Urinary bladder (tissue), 3 donors: ENCODE measurements at regions not wholly inside any gene's neighbourhood (a gene's known extent, or its start where the extent isn't known, plus 50 kb on each side); places are given as distances from the start of the nearest gene placed in this dataset.

Source experiments
- DNase-seq: peaks from one replicate; pipeline ENCODE4 v3.0.0-alpha.2; 2015; ENCODE audit errors: extremely low spot score
- H3K27ac ChIP-seq: one replicate; pipeline ENCODE4 v1.5.1; 2013; ENCODE audit warnings: low read depth, mild to moderate bottlenecking, moderate library complexity
- H3K36me3 ChIP-seq: one replicate; pipeline ENCODE4 v1.6.1; 2013; ENCODE audit warnings: mild to moderate bottlenecking, moderate library complexity; ENCODE audit not compliant: insufficient read depth
- H3K4me1 ChIP-seq: one replicate; pipeline ENCODE4 v1.6.1; 2013; ENCODE audit warnings: mild to moderate bottlenecking, moderate library complexity; ENCODE audit not compliant: insufficient read depth
- H3K4me3 ChIP-seq: one replicate; pipeline ENCODE4 v1.5.1; 2013; ENCODE audit warnings: low read depth, low read length
- WGBS: extraction: QIAGEN DNeasy Blood & Tissue Kit; methylation state at CpG from one replicate; pipeline ENCODE4 v1.1.7; 2013; 5-methylcytosine and 5-hydroxymethylcytosine counted together
- donor health status: healthy with polysubstance abuse.
- donor health status: healthy.

GRCh38 chr16:22614271-22614947 lies 103.7 kb downstream of the NPIPB5 start:
- 81% methylated on average over 6 of the region's 6 CpGs for WGBS

GRCh38 chr16:22618842-22619241 lies 108.2 kb downstream of the NPIPB5 start:
- H3K4me1 ChIP-seq, result no peaks in the 10 kb centered on the region
- H3K27ac ChIP-seq, result no peak overlapping the region
- no peak overlapping the region for H3K4me3 ChIP-seq
- no peaks in the 10 kb centered on the region for H3K36me3 ChIP-seq
- no peak for DNase-seq
- 85% methylated on average over 5 of the region's 5 CpGs for WGBS

More at GRCh38 chr16:22614271-22614947, 103.7 kb downstream of the NPIPB5 start:
- Histone ChIP-seq H3K4me3 (no peak overlapping the region), H3K4me1 (no peaks in the 10 kb centered on the region), H3K27ac (no peak overlapping the region), H3K36me3 (no peaks in the 10 kb centered on the region)
- DNase-seq, result no peak

GRCh38 chr16:22621586-22622155 lies 111.0 kb downstream of the NPIPB5 start:
- Histone ChIP-seq H3K4me3 (no peak overlapping the region), H3K36me3 (no peaks in the 10 kb centered on the region), H3K27ac (no peak overlapping the region), H3K4me1 (no peaks in the 10 kb centered on the region)
- WGBS, result 56% methylated on average over 7 of the region's 7 CpGs
- DNase-seq, result no peak

- no peaks in the 10 kb centered on the region for H3K36me3 ChIP-seq
- no peak for DNase-seq
- H3K4me3 ChIP-seq, result no peak overlapping the region
- H3K27ac ChIP-seq, result no peak overlapping the region
- WGBS, result 83% methylated on average over 5 of the region's 5 CpGs
- no peaks in the 10 kb centered on the region for H3K4me1 ChIP-seq
Observed at GRCh38 chr16:22622703-22623102, 112.0 kb downstream of the NPIPB5 start.

- Histone ChIP-seq H3K4me3 (no peak overlapping the region), H3K36me3 (no peaks in the 10 kb centered on the region), H3K4me1 (no peaks in the 10 kb centered on the region), H3K27ac (no peak overlapping the region)
- DNase-seq, result no peak
- 76% methylated on average over 2 of the region's 2 CpGs for WGBS
Observed at GRCh38 chr16:22623351-22623781, 112.7 kb downstream of the NPIPB5 start.

GRCh38 chr16:22624038-22624799 lies 113.5 kb downstream of the NPIPB5 start:
- no peaks in the 10 kb centered on the region for H3K4me1 ChIP-seq
- no peaks in the 10 kb centered on the region for H3K36me3 ChIP-seq
- WGBS, result 49% methylated on average over 18 of the region's 18 CpGs
- H3K4me3 ChIP-seq, result no peak overlapping the region
- H3K27ac ChIP-seq, result no peak overlapping the region
- DNase-seq, result no peak

- Histone ChIP-seq H3K36me3 (no peaks in the 10 kb centered on the region), H3K4me1 (no peaks in the 10 kb centered on the region), H3K4me3 (no peak overlapping the region), H3K27ac (no peak overlapping the region)
- no peak for DNase-seq
- WGBS, result 53% methylated on average over 7 of the region's 7 CpGs
Observed at GRCh38 chr16:22624800-22625533, 114.3 kb downstream of the NPIPB5 start.

- WGBS, result 71% methylated on average over 2 of the region's 2 CpGs
- no peak overlapping the region for H3K4me3 ChIP-seq
- no peak for DNase-seq
- no peaks in the 10 kb centered on the region for H3K4me1 ChIP-seq
- H3K27ac ChIP-seq, result no peak overlapping the region
- no peaks in the 10 kb centered on the region for H3K36me3 ChIP-seq
Observed at GRCh38 chr16:22625967-22626366, 115.3 kb downstream of the NPIPB5 start.

GRCh38 chr16:22627043-22627442 lies 116.4 kb downstream of the NPIPB5 start:
- no peak for DNase-seq
- WGBS, result 68% methylated on average over 5 of the region's 5 CpGs
- no peaks in the 10 kb centered on the region for H3K4me1 ChIP-seq
- H3K36me3 ChIP-seq, result no peaks in the 10 kb centered on the region
- no peak overlapping the region for H3K4me3 ChIP-seq
- H3K27ac ChIP-seq, result no peak overlapping the region

GRCh38 chr16:22628994-22629393 lies 118.3 kb downstream of the NPIPB5 start:
- WGBS, result 91% methylated on average over 2 of the region's 2 CpGs
- Histone ChIP-seq H3K4me3 (no peak overlapping the region), H3K27ac (no peak overlapping the region), H3K36me3 (no peaks in the 10 kb centered on the region), H3K4me1 (no peaks in the 10 kb centered on the region)
- no peak for DNase-seq

GRCh38 chr16:22630242-22630641 lies 119.6 kb downstream of the NPIPB5 start:
- no peak overlapping the region for H3K4me3 ChIP-seq
- no peak overlapping the region for H3K27ac ChIP-seq
- DNase-seq, result no peak
- no peaks in the 10 kb centered on the region for H3K4me1 ChIP-seq
- WGBS, result 85% methylated on average over 4 of the region's 4 CpGs
- H3K36me3 ChIP-seq, result no peaks in the 10 kb centered on the region

GRCh38 chr16:22631264-22631663 lies 120.6 kb downstream of the NPIPB5 start:
- H3K27ac ChIP-seq, result no peak overlapping the region
- H3K4me1 ChIP-seq, result no peaks in the 10 kb centered on the region
- no peak overlapping the region for H3K4me3 ChIP-seq
- no peak for DNase-seq
- WGBS, result 83% methylated on average over 9 of the region's 9 CpGs
- H3K36me3 ChIP-seq, result no peaks in the 10 kb centered on the region

- Histone ChIP-seq H3K4me3 (no peak overlapping the region), H3K27ac (no peak overlapping the region), H3K36me3 (no peaks in the 10 kb centered on the region), H3K4me1 (no peaks in the 10 kb centered on the region)
- 78% methylated on average over 4 of the region's 4 CpGs for WGBS
- no peak for DNase-seq
Observed at GRCh38 chr16:22632606-22633005, 121.9 kb downstream of the NPIPB5 start.
